BLaER1 treated with 17β-estradiol and CSF1 and Interleukin-3, amounts not matched to agents 10 nM and 100 nM (cell line): ENCODE measurements at regions not wholly inside any gene's neighbourhood (a gene's known extent, or its start where the extent isn't known, plus 50 kb on each side); places are given as distances from the start of the nearest gene placed in this dataset.
A peak's percentile ranks its signal among the peaks of the same experiment; 100 is the strongest.

ENCODE experiments used
- H3K27ac ChIP-seq, 11 experiments: shearing (Covaris generic); formaldehyde crosslinking; 2 replicates each; pipeline ENCODE4 v1.8.1; 2022
- H3K27me3 ChIP-seq, 11 experiments: shearing (Covaris generic); formaldehyde crosslinking; 2 replicates each; pipeline ENCODE4 v1.8.1; 2022
- H3K36me3 ChIP-seq, 11 experiments: shearing (Covaris generic); formaldehyde crosslinking; 2 replicates each; pipeline ENCODE4 v1.8.1; 2022
- H3K4me1 ChIP-seq, 10 experiments: shearing (Covaris generic); formaldehyde crosslinking; 2 replicates each; pipeline ENCODE4 v1.8.1; 2022
- H3K4me2 ChIP-seq, 11 experiments: shearing (Covaris generic); formaldehyde crosslinking; 2 replicates each; pipeline ENCODE4 v1.8.1; 2022
- H3K4me3 ChIP-seq, 10 experiments: shearing (Covaris generic); formaldehyde crosslinking; 2 replicates each; pipeline ENCODE4 v1.8.1; 2022
- H3K9ac ChIP-seq, 11 experiments: shearing (Covaris generic); formaldehyde crosslinking; 2 replicates each; pipeline ENCODE4 v1.8.1; 2022
- H3K9me3 ChIP-seq, 11 experiments: shearing (Covaris generic); formaldehyde crosslinking; replicated peaks in 1 of 11; 2 replicates each; pipeline ENCODE4 v1.8.1; 2022
- H4K20me1 ChIP-seq, 11 experiments: shearing (Covaris generic); formaldehyde crosslinking; 2 replicates each; pipeline ENCODE4 v1.8.1; 2022
- Cebpa-rat ChIP-seq, 11 experiments: shearing (Covaris generic); IDR thresholded peaks; 2 replicates each; pipeline ENCODE4 v1.8.1; 2022

DNA sequence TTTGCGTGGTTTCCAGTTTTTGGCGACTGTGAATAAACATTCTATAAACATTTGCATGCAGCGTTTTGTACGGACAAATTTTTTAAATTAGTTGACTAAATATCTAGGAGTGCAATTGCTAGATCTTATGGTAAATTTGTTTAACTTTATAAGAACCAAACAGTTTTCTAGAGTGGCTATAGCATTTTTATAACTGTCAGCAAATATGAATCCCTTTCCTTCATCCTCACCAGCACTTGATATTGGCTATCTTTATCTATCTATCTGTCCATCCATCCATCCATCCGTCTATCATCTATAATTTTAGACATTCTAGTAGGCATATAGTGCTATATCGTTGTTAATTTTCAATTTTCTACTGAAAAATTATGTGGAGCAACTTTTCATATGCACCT, 158.4 kb upstream of the CHRNA7 start:
- H3K4me1 ChIP-seq, result peaks cover 0 to 18% (median 11%) of the 10 kb centered on the region in 10 experiments; a peak in 13 of 20 replicates
- H3K27ac ChIP-seq, result no peak overlapping the region
- H3K27me3 ChIP-seq, result peaks cover 19 to 25% (median 22%) of the 10 kb centered on the region in 11 experiments
- no peak overlapping the region for H3K9ac ChIP-seq
- peaks cover 0 to 7% (median 0%) of the 10 kb centered on the region in 11 experiments; a peak in 3 of 22 replicates for H3K9me3 ChIP-seq
- H4K20me1 ChIP-seq, result peaks cover 0 to 8% (median 0%) of the 10 kb centered on the region in 11 experiments; a peak in 1 of 22 replicates
- H3K4me2 ChIP-seq, result no peak overlapping the region; a peak in 1 of 22 replicates
- peak in 1 of 11 experiments; percentile 3; a peak in 2 of 22 replicates for TF ChIP-seq Cebpa-rat (IDR thresholded peaks at IDR 0.05)
- no peak overlapping the region for H3K4me3 ChIP-seq
- no peaks in the 10 kb centered on the region for H3K36me3 ChIP-seq

DNA sequence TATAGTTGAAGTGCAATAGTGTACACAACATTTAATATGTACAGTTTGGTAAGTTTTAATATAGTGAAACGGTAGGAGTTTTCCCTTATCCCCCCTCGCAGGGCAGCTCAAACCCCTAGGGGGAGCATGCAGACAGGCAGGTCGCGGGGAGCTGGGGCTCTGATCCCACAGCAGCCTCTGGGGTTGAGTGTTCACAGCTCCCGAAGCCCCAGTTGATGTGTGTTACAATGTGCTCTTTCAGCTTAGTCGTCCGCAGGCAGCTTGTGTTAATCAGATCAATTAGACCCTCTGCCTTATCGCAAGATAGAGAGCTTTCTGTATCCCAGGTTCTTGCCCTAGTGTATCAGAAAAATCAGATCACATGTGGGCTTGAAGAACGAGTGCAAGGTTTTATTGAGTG, 143.1 kb upstream of the CHRNA7 start:
- Histone ChIP-seq H3K27me3 (no peaks in the 10 kb centered on the region), H4K20me1 (no peaks in the 10 kb centered on the region), H3K4me2 (no peak overlapping the region), H3K9me3 (peaks cover 0 to 10% (median 3%) of the 10 kb centered on the region in 11 experiments; a peak in 7 of 22 replicates), H3K27ac (no peak overlapping the region), H3K36me3 (no peaks in the 10 kb centered on the region), H3K9ac (no peak overlapping the region), H3K4me1 (no peaks in the 10 kb centered on the region), H3K4me3 (no peak overlapping the region)
- TF ChIP-seq Cebpa-rat (IDR thresholded peaks at IDR 0.05), result no peak

DNA sequence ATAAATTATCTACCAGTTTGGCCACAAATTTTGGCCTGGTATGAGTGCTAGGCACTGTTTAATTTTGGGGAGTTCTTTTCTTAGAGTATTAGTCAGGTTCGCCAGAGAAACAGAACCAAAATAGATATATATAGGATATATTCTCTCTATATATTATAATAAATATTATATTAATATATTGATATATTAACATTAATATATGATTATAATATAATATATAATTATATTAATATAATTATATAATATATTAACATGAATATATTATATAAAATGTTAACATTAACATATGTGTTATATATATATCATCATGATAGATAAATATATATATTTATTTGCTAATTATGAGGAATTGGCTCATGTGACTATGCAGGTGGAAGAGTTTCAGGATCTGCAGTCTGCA, 137.8 kb upstream of the CHRNA7 start:
- Histone ChIP-seq H3K27ac (no peak overlapping the region), H3K4me3 (no peak overlapping the region), H3K27me3 (no peaks in the 10 kb centered on the region), H3K36me3 (0 out of 22 replicates have a peak, but pooled peaks cover 0 to 4% (median 0%) of the 10 kb centered on the region in 11 experiments), H3K4me1 (no peaks in the 10 kb centered on the region), H3K9ac (no peak overlapping the region), H3K9me3 (peaks cover 6 to 20% (median 9%) of the 10 kb centered on the region in 11 experiments; a peak in 21 of 22 replicates), H3K4me2 (no peak overlapping the region), H4K20me1 (no peaks in the 10 kb centered on the region)
- TF ChIP-seq Cebpa-rat (IDR thresholded peaks at IDR 0.05), result no peak

DNA sequence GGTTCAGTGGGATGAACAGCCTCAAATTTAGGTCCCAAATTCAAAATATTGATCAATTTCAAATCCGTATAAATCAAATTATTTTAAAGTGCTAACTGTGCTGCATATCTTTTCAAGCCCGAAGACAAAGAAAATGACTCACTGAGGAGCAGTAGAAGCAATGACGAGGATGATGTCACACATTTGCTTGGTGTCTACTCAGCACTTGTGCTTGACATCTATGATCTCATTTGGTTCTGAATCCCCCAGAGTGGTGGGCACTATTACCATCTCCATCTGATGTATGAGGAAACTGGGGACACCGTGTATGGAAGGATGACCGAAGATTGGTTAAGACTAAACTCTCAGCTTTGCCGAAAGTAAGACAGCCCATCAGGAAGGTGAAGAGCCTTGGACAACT, 136.5 kb upstream of the CHRNA7 start:
- H4K20me1 ChIP-seq, result no peaks in the 10 kb centered on the region
- no peak overlapping the region for H3K27ac ChIP-seq
- H3K36me3 ChIP-seq, result 0 out of 22 replicates have a peak, but pooled peaks cover 0 to 4% (median 0%) of the 10 kb centered on the region in 11 experiments
- no peaks in the 10 kb centered on the region for H3K27me3 ChIP-seq
- peaks cover 15 to 32% (median 22%) of the 10 kb centered on the region in 11 experiments for H3K9me3 ChIP-seq
- TF ChIP-seq Cebpa-rat (IDR thresholded peaks at IDR 0.05), result no peak
- H3K4me2 ChIP-seq, result no peak overlapping the region
- H3K4me3 ChIP-seq, result no peak overlapping the region
- no peak overlapping the region for H3K9ac ChIP-seq
- H3K4me1 ChIP-seq, result no peaks in the 10 kb centered on the region

DNA sequence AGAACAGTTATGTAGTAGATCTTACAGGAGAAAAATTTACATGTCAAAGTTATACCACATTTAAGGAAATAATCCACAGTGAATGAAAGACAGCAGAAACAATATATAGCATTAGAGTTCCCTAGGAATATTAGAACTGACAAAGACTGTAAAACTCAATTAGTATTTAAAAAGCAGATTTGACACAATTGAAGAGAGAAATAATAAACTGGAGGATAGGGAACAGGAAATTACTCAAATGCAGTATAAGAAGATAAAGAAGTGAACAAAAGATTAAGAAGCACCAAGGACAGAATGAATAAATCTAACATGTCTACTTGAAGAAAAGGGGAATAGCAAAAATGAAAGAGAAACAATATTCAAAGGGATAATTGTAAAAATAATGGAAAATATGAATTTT, 132.6 kb upstream of the CHRNA7 start:
- no peak overlapping the region for H3K27ac ChIP-seq
- no peak overlapping the region for H3K4me2 ChIP-seq
- H4K20me1 ChIP-seq, result no peaks in the 10 kb centered on the region
- peaks cover 11 to 21% (median 16%) of the 10 kb centered on the region in 10 experiments; a peak in 19 of 20 replicates for H3K4me1 ChIP-seq
- H3K9me3 ChIP-seq, result peaks cover 28 to 53% (median 43%) of the 10 kb centered on the region in 11 experiments
- H3K9ac ChIP-seq, result no peak overlapping the region
- no peak overlapping the region for H3K4me3 ChIP-seq
- H3K27me3 ChIP-seq, result no peaks in the 10 kb centered on the region
- 0 out of 22 replicates have a peak, but pooled peaks cover 0 to 4% (median 0%) of the 10 kb centered on the region in 11 experiments for H3K36me3 ChIP-seq
- TF ChIP-seq Cebpa-rat (IDR thresholded peaks at IDR 0.05), result no peak

DNA sequence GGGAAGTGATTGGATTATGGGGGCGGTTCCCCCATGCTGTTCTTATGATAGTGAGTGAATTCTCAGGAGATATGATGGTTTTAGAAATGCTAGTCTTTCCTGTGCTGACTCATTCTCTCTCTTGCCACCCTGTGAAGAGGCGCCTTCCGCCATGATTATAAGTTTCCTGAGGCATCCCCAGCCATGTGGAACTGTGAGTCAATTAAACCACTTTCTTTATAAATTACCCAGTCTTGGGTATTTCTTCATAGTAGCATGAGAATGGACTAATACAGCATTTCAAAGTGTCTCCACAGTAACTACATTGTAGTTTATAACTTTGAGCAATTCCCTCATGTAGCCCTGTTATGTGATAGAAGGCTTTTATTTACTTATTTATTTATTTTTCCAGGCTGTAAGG, 128.8 kb upstream of the CHRNA7 start:
- 0 out of 22 replicates have a peak, but pooled peaks cover 0 to 4% (median 0%) of the 10 kb centered on the region in 11 experiments for H3K36me3 ChIP-seq
- H3K4me1 ChIP-seq, result peaks cover 11 to 21% (median 16%) of the 10 kb centered on the region in 10 experiments; a peak in 19 of 20 replicates
- H3K9me3 ChIP-seq, result peaks cover 19 to 49% (median 38%) of the 10 kb centered on the region in 11 experiments
- no peaks in the 10 kb centered on the region for H4K20me1 ChIP-seq
- H3K27me3 ChIP-seq, result no peaks in the 10 kb centered on the region
- H3K9ac ChIP-seq, result peak overlapping the region in 3 of 11 experiments; percentile 39 to 59 (median 58); a peak in 6 of 22 replicates
- H3K4me3 ChIP-seq, result no peak overlapping the region
- TF ChIP-seq Cebpa-rat (IDR thresholded peaks at IDR 0.05), result peak in 3 of 11 experiments; percentile 30 to 75 (median 64); a peak in 2 of 22 replicates
- peak overlapping the region in 9 of 11 experiments; percentile 43 to 84 (median 66); a peak in 17 of 22 replicates for H3K27ac ChIP-seq
- H3K4me2 ChIP-seq, result peak overlapping the region; percentile 14 to 69 (median 51); a peak in 20 of 22 replicates

DNA sequence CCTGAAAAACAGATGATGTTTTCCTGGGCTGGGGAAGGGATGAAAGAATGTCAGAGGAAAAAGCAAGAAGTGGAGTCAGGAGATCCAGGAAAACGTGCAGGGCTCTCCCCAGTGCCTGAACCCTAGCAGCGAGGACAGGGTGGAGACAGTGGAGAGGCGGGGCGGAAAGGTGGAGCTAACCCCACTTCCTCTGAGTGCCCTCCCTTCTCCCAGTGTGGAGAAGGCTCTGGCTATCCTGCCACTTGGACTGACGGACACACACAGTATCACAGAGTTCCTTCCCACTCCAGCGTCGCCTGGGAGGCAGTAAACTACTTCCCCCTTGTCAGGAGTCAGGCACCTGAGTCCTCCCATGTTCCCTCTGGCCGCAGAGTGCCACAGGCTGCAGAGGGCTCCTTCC, 125.3 kb upstream of the CHRNA7 start:
- Histone ChIP-seq H3K4me1 (peaks cover 11 to 22% (median 17%) of the 10 kb centered on the region in 10 experiments; a peak in 19 of 20 replicates), H3K4me3 (no peak overlapping the region), H3K9me3 (peaks cover 0 to 20% (median 9%) of the 10 kb centered on the region in 11 experiments; a peak in 15 of 22 replicates), H3K4me2 (no peak overlapping the region), H3K27ac (no peak overlapping the region), H3K9ac (no peak overlapping the region), H3K36me3 (no peaks in the 10 kb centered on the region), H3K27me3 (no peaks in the 10 kb centered on the region), H4K20me1 (no peaks in the 10 kb centered on the region)
- no peak for TF ChIP-seq Cebpa-rat (IDR thresholded peaks at IDR 0.05)

DNA sequence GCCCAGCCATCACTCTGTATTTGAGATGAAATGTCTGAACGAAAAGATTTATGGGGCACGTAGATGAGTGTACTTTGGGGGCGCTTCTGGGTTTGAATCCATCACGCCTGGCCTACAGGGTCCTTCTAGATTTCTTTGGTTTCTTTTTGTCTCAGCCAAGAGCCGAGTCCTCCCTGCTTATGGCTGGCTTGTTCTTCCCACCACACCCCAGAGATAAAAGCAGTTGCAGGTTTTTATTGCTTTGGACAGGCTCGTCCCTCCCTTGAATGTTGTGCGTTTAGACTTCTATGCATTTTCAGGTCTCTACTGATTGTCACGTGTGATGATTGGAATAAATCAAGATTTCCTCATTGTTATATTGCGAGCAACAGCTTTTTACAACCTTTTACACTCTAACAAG, 104.8 kb upstream of the CHRNA7 start:
- no peaks in the 10 kb centered on the region for H3K27me3 ChIP-seq
- peaks cover 28 to 36% (median 32%) of the 10 kb centered on the region in 11 experiments for H3K9me3 ChIP-seq
- H3K9ac ChIP-seq, result no peak overlapping the region
- H3K4me2 ChIP-seq, result no peak overlapping the region
- H3K27ac ChIP-seq, result no peak overlapping the region
- no peaks in the 10 kb centered on the region for H4K20me1 ChIP-seq
- no peaks in the 10 kb centered on the region for H3K4me1 ChIP-seq
- no peak for TF ChIP-seq Cebpa-rat (IDR thresholded peaks at IDR 0.05)
- H3K4me3 ChIP-seq, result no peak overlapping the region
- H3K36me3 ChIP-seq, result no peaks in the 10 kb centered on the region

DNA sequence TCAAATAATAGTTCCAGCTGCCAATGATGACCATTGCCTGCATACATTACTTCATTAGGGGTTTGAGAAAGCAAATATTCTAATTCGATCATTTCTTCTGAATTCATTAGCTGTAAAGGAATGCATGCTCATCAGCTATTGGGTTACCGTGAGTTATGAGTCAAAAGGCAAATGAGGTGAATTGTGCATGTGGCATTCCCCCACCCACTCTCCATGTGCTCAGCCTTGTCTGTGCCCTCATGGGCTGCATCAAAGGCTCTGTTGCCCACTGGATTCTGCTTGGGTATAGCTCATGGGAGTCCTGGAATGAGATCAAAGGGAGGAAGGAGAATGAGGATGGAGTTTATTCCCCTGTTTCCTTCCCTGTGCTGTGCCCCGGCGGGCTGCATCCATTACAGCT, 99.3 kb upstream of the CHRNA7 start:
- Histone ChIP-seq H3K9ac (no peak overlapping the region), H3K36me3 (no peaks in the 10 kb centered on the region), H3K9me3 (0 out of 22 replicates have a peak, but pooled peaks cover 0 to 4% (median 0%) of the 10 kb centered on the region in 11 experiments), H3K4me2 (no peak overlapping the region), H3K27ac (no peak overlapping the region), H3K27me3 (no peaks in the 10 kb centered on the region), H3K4me3 (no peak overlapping the region), H3K4me1 (no peaks in the 10 kb centered on the region), H4K20me1 (no peaks in the 10 kb centered on the region)
- no peak for TF ChIP-seq Cebpa-rat (IDR thresholded peaks at IDR 0.05)

DNA sequence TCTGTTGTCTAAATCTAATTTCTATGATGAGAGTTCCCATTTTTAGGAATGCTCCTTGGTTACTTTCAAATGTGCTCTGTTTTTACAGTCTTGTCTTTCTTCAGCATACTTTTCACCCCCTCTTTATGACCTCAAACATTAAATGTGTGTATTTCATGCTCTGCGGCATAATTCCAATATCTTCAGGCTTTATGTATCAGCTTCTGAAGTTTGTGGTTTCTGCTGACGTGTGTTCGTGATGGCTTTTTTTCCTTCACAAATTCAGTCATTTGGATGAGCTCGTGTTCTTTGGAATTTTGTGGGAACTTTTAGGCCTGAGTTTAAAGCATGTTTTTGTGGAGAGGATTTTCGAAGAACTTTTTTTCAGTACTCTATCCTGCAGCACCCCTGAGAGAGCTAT, 97.7 kb upstream of the CHRNA7 start:
- Histone ChIP-seq H3K4me2 (no peak overlapping the region), H3K36me3 (no peaks in the 10 kb centered on the region), H4K20me1 (no peaks in the 10 kb centered on the region), H3K27ac (no peak overlapping the region), H3K9ac (no peak overlapping the region), H3K27me3 (no peaks in the 10 kb centered on the region), H3K4me3 (no peak overlapping the region), H3K9me3 (no peaks in the 10 kb centered on the region), H3K4me1 (no peaks in the 10 kb centered on the region)
- no peak for TF ChIP-seq Cebpa-rat (IDR thresholded peaks at IDR 0.05)
